CD4-positive, alpha-beta T cell treated with Interferon alpha-2 for 1 hour (primary cell): ENCODE measurements at regions not wholly inside any gene's neighbourhood (a gene's known extent, or its start where the extent isn't known, plus 50 kb on each side); places are given as distances from the start of the nearest gene placed in this dataset.
"Not testable (repeated sequence)": the region's sequence is repeated elsewhere in the genome, so short reads cannot be mapped to it uniquely, and the experiment has no call there.

Experiments
- DNase-seq, 2 donors: peaks; one replicate each; pipeline ENCODE4 v3.0.0-alpha.2; 2020 to 2022

DNA sequence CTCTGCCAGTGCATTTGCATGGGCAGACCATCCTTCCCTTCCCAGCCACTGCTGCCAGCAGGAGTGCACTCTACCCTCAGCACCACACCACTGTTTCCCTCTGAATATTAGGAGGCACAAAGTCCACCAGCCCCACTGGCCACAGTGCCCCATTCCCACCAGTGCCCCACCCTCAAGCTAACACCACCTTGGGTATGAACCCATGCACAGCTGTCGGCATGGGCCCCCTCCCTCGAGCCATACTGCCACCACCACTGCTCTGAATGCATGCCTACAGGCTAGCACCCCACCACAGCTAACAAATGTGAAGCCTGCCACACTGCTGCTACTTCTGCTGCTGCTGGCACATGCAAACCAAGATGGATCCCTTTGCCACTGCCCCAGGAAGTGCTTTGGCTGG lies 810.4 kb downstream of the TRAM1L1 start:
- no peak for DNase-seq

DNA sequence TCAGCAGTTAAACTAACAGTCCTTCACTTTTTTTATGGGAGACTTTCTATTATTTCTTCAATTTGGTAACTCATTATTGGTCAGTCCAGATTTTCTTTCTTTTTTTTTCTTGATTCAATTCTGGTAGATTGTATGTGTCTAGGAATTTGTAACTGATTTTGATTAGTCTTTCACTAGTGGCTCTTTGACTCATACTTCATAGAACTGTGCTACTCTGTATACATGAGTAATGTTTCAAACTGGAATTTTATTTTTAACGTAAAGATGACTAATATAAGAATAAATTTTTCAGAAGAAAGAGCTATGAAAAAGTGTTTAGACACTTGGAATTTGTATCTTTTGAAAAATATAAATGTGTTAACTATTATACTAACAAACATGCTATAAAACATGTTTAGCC lies 813.0 kb downstream of the TRAM1L1 start:
- no peak for DNase-seq

DNA sequence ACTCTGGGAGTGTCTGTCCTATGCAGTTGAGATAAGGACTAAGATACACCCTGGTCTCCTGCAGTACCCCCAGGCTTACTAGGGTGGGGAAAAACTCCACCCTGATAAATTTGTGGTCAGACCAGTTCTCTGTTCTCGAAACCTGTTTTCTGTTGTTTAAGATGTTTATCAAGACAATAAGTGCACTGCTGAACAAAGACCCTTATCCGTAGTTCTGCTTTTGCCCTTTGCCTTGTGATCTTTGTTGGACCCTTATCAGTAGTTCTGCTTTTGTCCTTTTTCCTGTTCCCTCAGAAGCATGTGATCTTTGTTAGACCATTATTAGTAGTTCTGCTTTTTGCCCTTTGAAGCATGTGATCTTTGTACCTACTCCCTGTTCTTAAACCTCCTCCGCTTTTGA lies 824.4 kb downstream of the TRAM1L1 start:
- not testable (repeated sequence) for DNase-seq

DNA sequence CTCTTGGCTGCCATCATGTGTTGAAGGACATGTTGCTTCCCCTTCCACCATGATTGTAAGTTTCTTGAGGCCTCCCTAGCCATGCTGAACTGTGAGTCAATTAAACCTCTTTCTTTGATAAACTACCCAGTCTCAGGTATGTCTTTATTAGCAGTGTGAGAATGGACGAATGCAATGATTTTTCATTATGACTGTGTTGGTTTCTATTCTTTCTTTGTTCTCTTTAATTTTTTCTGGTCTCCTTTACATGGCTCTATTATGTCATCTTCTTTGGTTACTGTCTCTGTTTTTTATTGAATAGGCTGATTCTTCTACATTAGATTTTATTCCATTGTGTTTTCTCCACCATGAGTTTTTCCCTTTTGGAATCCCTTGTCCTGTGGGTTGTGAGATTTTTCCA lies 840.6 kb downstream of the TRAM1L1 start:
- no peak for DNase-seq

DNA sequence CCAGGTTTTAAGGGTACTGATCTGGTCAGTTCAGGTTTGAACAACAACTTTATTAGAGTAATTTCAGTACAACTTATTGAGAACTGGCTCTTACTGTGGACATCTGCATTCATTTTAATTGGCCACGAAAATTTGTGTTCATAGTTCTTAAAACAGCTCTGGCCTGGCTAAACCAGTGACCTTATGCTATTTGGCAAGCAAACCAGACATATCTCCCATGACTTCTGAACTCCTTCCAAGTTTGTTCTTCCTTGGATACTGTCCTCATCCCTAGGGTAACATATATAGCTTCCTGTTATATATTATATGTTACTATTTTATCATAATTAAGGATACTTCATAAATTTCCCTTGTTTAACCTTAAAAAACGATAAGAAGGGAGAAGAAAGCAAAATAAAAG lies 841.9 kb downstream of the TRAM1L1 start:
- no peak for DNase-seq

DNA sequence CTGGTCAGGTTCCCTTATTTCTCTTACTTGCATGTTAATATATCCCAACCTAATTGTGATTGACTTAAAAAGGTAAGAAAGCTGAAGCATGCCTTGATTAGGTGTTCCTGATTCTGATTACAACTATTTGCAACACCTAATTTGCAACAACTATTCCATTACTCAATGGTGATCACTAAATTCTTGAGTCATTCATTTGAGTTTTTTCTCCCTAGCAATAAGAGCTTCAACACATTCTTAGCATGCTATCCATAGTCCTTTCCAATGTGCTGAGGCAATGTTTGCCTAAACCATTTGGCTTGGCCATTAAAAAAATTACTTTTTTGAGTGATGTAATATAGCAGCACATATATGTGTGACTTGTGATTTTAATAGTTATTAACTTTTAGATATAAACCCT lies 851.4 kb downstream of the TRAM1L1 start:
- DNase-seq: no peak

DNA sequence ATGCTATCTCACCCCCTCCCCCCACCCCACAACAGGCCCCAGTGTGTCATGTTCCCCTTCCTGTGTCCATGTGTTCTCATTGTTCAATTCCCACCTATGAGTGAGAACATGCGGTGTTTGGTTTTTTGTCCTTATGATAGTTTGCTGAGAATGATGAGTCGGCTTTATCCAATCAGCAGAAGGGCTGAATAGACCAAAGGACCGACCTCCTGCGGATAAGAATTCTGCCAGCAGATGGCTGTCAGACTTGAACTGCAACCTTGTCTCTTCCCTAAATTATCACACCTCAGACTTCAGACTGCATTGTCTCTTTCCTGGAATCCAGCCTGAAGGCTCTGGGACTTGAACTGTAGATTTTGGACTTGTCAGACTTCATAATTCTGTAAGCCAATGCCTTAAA lies 853.4 kb downstream of the TRAM1L1 start:
- DNase-seq: not testable (repeated sequence)

GRCh38 chr4:116229420-116229819 lies 856.0 kb downstream of the TRAM1L1 start:
- DNase-seq: no peak

DNA sequence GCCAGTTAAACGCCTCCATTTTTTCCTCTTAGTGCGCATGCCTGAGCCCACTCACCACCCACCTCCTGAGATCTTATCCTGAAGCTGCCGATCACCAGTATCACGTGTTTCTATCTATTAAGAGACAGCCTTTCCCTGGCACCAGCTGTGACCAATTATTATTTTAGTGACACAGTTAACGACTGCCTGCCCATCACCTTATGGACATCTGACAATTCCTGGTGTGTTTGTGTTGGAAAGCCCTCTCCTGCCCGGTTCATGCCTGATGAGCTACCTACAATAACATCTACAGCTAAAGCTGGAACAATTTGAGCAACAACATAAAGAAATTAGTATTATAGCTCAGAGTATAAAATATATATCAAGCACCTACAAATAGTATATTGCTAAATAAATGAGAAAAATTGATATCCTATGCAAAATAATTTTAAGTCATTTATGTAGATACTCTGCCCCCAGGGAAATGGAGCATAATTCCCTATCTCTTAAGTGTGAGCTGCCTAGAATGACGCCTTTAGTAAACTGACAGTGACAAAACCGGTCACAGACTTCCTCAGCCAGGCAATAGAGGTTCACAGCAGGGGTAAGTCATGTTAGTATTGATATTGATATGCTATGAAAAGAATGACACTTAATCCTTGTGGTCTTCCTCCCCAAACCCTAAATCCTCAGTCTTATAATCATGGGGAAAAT lies 862.2 kb downstream of the TRAM1L1 start:
- DNase-seq: no peak

DNA sequence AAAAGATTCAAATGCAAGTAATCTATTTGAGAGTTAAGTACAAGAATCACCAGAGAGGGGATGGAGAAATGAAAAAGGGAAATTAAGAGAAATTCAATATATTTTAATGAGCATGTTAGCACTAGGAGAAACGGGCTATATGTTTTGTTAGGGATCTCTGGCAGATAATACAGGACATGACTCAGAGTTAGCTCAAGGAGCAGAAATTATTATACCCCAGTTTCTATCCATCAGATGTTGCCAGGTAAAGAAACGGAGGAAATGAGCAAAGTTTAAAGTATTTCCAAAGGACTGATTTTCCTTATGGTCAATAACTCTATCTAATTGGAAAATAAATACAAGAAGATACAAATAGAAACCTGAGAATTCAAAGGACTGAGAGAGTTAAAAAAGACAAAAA lies 867.6 kb downstream of the TRAM1L1 start:
- no peak for DNase-seq

DNA sequence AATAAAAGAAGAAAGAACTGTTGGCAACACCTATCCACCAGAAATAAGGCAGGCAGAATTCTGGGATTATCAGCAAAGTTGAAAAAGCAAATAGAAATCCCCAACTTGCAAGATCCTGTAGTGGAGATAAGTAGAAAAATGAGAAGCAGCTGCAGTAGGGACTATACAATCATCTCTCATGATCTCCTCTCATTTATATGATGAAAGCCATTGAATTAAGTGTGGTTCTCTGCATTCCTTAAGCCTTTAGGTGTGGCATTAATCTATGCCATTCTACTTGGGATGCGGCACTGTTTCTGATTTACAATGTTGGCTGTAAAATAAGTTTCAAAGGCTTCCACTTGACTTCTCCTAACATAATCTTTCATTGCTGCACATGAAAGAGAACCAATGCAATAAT lies 869.8 kb downstream of the TRAM1L1 start:
- no peak for DNase-seq

GRCh38 chr4:116202524-116202923 lies 882.9 kb downstream of the TRAM1L1 start:
- no peak for DNase-seq

- DNase-seq: no peak
These were observed 888.0 kb downstream of the TRAM1L1 start for GRCh38 chr4:116197317-116197809.

DNA sequence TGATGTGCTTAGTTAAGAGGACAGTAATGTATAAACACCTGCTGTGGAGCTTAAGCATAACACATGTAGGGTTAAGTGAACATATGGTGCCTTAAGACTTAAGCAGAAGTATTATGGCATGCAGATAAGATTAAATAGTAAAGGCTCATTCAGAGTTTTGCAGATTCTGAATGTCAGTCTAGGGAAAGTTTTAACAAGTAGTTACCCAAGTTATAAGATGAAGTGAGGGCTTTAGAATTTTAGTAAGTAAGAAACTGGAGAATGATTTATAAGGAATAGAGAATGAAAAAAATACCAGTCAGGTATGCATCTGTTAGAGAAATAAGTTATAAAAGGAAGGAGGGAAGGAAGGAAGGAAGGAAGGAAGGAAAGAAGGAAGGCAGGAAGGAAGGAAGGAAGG lies 902.1 kb downstream of the TRAM1L1 start:
- DNase-seq: no peak

GRCh38 chr4:116180157-116180601 lies 905.2 kb downstream of the TRAM1L1 start:
- DNase-seq: no peak

DNA sequence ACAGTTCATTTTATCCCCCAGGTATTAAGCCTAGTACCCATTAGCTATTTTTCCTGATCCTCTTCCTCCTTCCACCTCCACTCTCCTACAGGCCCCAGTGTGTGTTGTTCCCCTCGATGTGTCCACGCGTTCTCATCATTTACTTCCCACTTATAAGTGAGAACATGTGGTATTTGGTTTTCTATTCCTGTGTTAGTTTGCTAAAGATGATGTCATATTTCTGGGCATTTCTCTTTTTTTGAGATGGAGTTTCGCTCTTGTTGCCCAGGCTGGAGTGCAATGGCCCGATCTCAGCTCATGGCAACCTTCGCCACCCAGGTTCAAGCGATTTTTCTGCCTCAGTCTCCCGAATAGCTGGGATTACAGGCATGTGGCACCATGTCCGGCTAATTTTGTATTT lies 934.0 kb downstream of the TRAM1L1 start:
- not testable (repeated sequence) for DNase-seq

DNA sequence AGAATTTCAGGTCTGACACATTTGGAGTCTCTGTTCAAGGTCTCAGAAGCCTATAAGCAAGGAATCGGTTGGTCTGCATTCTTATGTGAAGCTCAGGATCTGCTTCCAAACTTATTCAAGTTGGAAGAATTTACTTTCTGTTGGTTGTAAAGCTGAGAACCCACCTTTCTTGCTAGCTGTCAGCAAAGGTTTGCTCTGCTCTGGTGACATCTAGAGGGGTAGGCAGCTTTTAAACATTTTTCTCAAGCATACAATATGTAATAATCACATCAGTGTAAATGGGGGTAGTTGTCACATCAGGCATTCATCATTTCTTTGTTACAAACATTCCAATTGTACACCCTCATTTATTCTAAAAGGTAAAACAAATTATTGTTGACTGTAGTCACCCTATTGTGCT lies 935.2 kb downstream of the TRAM1L1 start:
- no peak for DNase-seq

- no peak for DNase-seq
These were observed 942.2 kb downstream of the TRAM1L1 start for GRCh38 chr4:116143198-116143597.

GRCh38 chr4:116132946-116133345 lies 952.4 kb downstream of the TRAM1L1 start:
- DNase-seq: no peak

DNA sequence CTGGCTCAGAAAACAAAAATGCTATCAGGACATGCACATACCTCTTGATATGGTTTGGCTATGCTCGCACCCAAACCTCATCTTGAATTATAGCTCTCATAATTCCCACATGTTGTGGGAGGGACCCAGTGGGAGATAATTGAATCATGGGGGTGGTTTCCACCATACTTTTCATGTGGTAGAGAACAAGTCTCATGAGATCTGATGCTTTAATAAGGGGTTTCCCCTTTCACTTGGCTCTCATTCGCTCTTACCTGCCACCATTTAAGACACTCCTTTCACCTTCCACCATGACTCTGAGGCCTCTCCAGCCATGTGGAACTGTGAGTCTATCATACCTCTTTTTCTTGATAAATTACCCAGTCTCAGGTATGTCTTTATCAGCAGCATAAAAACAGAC lies 958.6 kb downstream of the TRAM1L1 start:
- no peak for DNase-seq

DNA sequence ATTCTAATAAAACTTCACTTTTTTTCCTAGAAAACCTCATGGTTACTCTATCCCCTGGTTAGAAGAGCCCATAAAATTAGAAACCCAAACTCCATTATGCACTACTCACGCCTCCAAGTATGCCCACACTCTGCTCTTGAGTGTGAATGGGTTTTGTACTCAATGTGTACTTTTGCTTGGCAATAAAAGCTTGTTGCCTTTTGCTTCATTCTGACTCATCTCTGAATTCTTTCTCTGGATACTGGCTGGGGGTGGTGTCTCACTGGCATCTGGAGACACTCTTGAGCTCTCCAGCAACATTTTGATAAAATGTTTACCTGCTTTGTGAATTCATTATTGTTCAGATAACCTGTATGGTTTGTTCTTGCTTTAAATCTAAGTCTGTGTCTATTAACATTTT lies 963.3 kb downstream of the TRAM1L1 start:
- no peak for DNase-seq

DNA sequence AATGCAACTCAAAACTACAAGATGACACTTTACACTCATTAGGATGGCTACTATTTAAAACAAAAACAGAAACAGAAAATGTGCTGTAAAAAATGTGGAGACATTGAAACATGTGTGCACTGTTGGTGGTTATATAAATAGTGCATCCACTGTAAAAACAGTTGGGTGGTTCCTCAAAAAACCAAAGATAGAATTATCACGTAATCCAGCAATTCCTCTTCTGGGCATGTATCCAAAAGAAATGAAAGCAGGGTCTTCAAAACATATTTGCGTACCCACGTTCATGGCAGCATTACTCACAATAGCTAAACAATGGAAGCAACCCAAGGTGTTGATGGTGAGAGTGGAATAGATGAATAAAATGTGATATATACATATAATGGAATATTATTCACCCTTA lies 967.2 kb downstream of the TRAM1L1 start:
- DNase-seq: no peak

DNA sequence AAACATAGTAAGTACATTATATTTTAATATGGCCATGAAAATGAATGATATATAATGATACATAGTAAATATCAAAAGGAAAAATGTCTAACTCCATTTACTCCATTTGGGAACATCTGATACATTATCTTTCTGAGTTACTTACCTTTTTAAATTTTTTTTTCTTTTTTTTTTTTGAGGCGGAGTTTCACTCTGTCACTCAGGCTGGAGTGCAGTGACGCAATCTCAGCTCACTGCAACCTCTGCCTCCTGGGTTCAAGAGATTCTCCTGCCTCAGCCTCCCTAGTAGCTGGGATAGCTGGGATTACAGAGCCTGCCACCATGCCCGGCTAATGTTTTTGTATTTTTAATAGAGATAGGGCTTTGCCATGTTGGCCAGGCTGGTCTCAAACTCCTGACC lies 972.5 kb downstream of the TRAM1L1 start:
- not testable (repeated sequence) for DNase-seq

DNA sequence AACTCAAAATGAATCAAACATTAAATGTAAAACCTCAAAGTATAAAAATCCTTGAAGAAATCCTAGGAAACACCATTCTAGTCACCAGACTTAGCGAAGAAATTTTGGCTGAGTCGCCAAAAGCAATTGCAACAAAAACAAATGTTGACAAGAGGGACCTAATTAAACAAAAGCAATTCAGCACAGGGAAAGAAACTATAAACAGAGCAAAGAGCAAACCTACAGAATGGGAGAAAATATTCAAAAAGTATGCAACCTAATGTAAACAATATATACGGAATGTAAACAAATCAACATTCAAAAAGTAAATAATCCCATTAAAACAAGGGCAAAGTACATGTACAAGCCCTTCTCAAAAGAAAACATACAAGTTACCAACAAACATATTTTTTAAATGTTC lies 974.7 kb downstream of the TRAM1L1 start:
- no peak for DNase-seq

DNA sequence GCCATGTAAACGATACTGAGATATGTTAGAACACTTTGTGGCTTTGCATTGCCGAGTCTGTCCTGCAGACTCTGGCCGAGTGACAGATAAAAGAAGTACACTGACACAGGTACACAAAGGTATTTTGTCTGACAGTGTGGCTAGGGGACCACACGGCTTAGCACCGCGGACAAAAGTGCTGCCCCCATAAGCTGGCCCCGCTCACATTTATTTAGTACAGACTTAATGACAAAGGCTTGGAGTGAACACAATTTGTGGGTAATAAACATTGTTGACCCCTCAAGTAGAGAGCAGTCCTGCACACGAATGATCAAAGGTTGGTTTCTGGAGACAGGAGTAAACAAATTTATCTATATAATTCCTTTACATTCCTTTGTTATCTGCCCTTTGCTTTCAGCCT lies 976.8 kb downstream of the TRAM1L1 start:
- DNase-seq: no peak
